Smooth muscle cell (in vitro differentiated cells): ENCODE measurements at regions not wholly inside any gene's neighbourhood (a gene's known extent, or its start where the extent isn't known, plus 50 kb on each side); places are given as distances from the start of the nearest gene placed in this dataset.

Experiments used
- DNase-seq: peaks from one replicate; lab custom pipeline; 2025; ENCODE audit not compliant: unreplicated experiment; lab: John Stamatoyannopoulos, UW
- H2AFZ ChIP-seq: fragments of 200-600 bp; sonication (generic); 2 replicates; pipeline ENCODE4 v1.6.0; 2016; ENCODE audit warnings: antibody characterized with exemption, low read depth, mild to moderate bottlenecking
- H3F3A ChIP-seq: fragments of 200-600 bp; sonication (generic); 2 replicates; pipeline ENCODE4 v1.6.0; 2017; ENCODE audit warnings: antibody characterized with exemption, low read depth
- H3K27ac ChIP-seq: fragments of 200-600 bp; sonication (generic); 2 replicates; pipeline ENCODE4 v1.5.1; 2016; ENCODE audit warnings: low read depth, mild to moderate bottlenecking
- H3K27me3 ChIP-seq: fragments of 200-600 bp; sonication (generic); 2 replicates; pipeline ENCODE4 v1.6.1; 2016; ENCODE audit warnings: low read depth, mild to moderate bottlenecking
- H3K36me3 ChIP-seq: fragments of 200-600 bp; sonication (generic); 2 replicates; pipeline ENCODE4 v1.5.1; 2016; ENCODE audit warnings: low read depth
- H3K4me1 ChIP-seq: fragments of 200-600 bp; sonication (generic); 2 replicates; pipeline ENCODE4 v1.5.1; 2016; ENCODE audit warnings: low read depth
- H3K4me2 ChIP-seq: fragments of 200-600 bp; sonication (generic); 2 replicates; pipeline ENCODE4 v1.6.0; 2016; ENCODE audit warnings: mild to moderate bottlenecking
- H3K4me3 ChIP-seq: fragments of 200-600 bp; sonication (generic); 2 replicates; pipeline ENCODE4 v1.5.1; 2016; ENCODE audit warnings: mild to moderate bottlenecking
- H3K79me2 ChIP-seq: fragments of 200-600 bp; sonication (generic); 2 replicates; pipeline ENCODE4 v1.6.0; 2016; ENCODE audit warnings: low read depth, mild to moderate bottlenecking
- H3K9ac ChIP-seq: fragments of 200-600 bp; sonication (generic); 2 replicates; pipeline ENCODE4 v1.6.0; 2016; ENCODE audit warnings: low read depth
- H3K9me3 ChIP-seq: fragments of 200-600 bp; sonication (generic); replicated peaks from 2 replicates; pipeline ENCODE4 v1.5.1; 2016; ENCODE audit warnings: low read depth
- H4K20me1 ChIP-seq: fragments of 200-600 bp; sonication (generic); 2 replicates; pipeline ENCODE4 v1.6.0; 2016; ENCODE audit warnings: low read depth
- CTCF ChIP-seq: fragments of 200-600 bp; sonication (generic); IDR thresholded peaks from 2 replicates; pipeline ENCODE4 v1.5.1; 2017; ENCODE audit warnings: borderline replicate concordance, mild to moderate bottlenecking, antibody characterized with exemption; ENCODE audit not compliant: insufficient read depth, poor library complexity, severe bottlenecking
- WGBS: methylation state at CpG from one replicate; pipeline ENCODE4 v1.1.7; 2016; ENCODE audit warnings: low lambda C conversion rate; 5-methylcytosine and 5-hydroxymethylcytosine counted together

GRCh38 chr10:28246023-28246422 is 56.8 kb downstream of the MPP7 start:
- DNase-seq: no peak
- Histone ChIP-seq H3K27me3 (peaks cover 5% of the 10 kb centered on the region), H3K27ac (no peak overlapping the region), H3F3A (no peaks in the 10 kb centered on the region), H3K79me2 (no peaks in the 10 kb centered on the region), H3K4me3 (no peak overlapping the region), H3K9me3 (no peaks in the 10 kb centered on the region), H2AFZ (no peak overlapping the region), H4K20me1 (no peaks in the 10 kb centered on the region), H3K36me3 (no peaks in the 10 kb centered on the region), H3K4me2 (no peak overlapping the region), H3K4me1 (no peaks in the 10 kb centered on the region), H3K9ac (no peak overlapping the region)
- TF ChIP-seq CTCF: no peak

- DNase-seq: no peak
- Histone ChIP-seq H3K27me3 (peaks cover 5% of the 10 kb centered on the region), H3K36me3 (no peaks in the 10 kb centered on the region), H3F3A (no peaks in the 10 kb centered on the region), H3K4me1 (no peaks in the 10 kb centered on the region), H3K79me2 (no peaks in the 10 kb centered on the region), H3K4me3 (no peak overlapping the region), H3K4me2 (no peak overlapping the region), H3K9ac (no peak overlapping the region), H2AFZ (no peak overlapping the region), H3K27ac (no peak overlapping the region), H3K9me3 (no peaks in the 10 kb centered on the region), H4K20me1 (no peaks in the 10 kb centered on the region)
- no peak for TF ChIP-seq CTCF
- 89% methylated on average over 1 of the region's 1 CpG for WGBS
These were observed 58.9 kb downstream of the MPP7 start for GRCh38 chr10:28243923-28244322.

GRCh38 chr10:28242555-28243204 is 60.2 kb downstream of the MPP7 start:
- 95% methylated on average over 1 of the region's 1 CpG for WGBS
- H3K27ac ChIP-seq: no peak overlapping the region
- H3K36me3 ChIP-seq: no peaks in the 10 kb centered on the region
- H3K9me3 ChIP-seq: no peaks in the 10 kb centered on the region
- H3K4me3 ChIP-seq: no peak overlapping the region
- H3K27me3 ChIP-seq: peaks cover 5% of the 10 kb centered on the region
- H3K4me1 ChIP-seq: no peaks in the 10 kb centered on the region
- DNase-seq: no peak
- H4K20me1 ChIP-seq: no peaks in the 10 kb centered on the region
- no peak for TF ChIP-seq CTCF
- H3K9ac ChIP-seq: no peak overlapping the region
- no peak overlapping the region for H2AFZ ChIP-seq
- no peaks in the 10 kb centered on the region for H3K79me2 ChIP-seq
- no peaks in the 10 kb centered on the region for H3F3A ChIP-seq
- H3K4me2 ChIP-seq: no peak overlapping the region

- Histone ChIP-seq H3K4me2 (no peak overlapping the region), H3K4me3 (no peak overlapping the region), H3K9me3 (no peaks in the 10 kb centered on the region), H3K27ac (no peak overlapping the region), H2AFZ (no peak overlapping the region), H3K9ac (no peak overlapping the region), H4K20me1 (no peaks in the 10 kb centered on the region), H3K27me3 (peaks cover 5% of the 10 kb centered on the region), H3F3A (no peaks in the 10 kb centered on the region), H3K4me1 (no peaks in the 10 kb centered on the region), H3K36me3 (no peaks in the 10 kb centered on the region), H3K79me2 (no peaks in the 10 kb centered on the region)
- no peak for DNase-seq
- peak; percentile 96 for TF ChIP-seq CTCF
- 7% methylated on average over 3 of the region's 3 CpGs for WGBS
These were observed 61.0 kb downstream of the MPP7 start for GRCh38 chr10:28241741-28242399.
